Sigmoid colon (tissue), 6 donors: ENCODE measurements at regions not wholly inside any gene's neighbourhood (a gene's known extent, or its start where the extent isn't known, plus 50 kb on each side); places are given as distances from the start of the nearest gene placed in this dataset.

Experiments used
- DNase-seq: peaks from one replicate; pipeline ENCODE4 v3.0.0-alpha.2; 2019
- H3K27ac ChIP-seq, 4 donors: fragments of 200-600 bp; sonication (generic); one replicate each; pipeline ENCODE4 v1.5.1; 2016 to 2019; ENCODE audit warnings: mild to moderate bottlenecking in 1 of 4
- H3K27me3 ChIP-seq, 3 donors: fragments of 200-600 bp; sonication (generic); one replicate each; pipeline ENCODE4 v1.5.1; 2019; ENCODE audit warnings: mild to moderate bottlenecking in 1 of 3
- H3K36me3 ChIP-seq, 4 donors: fragments of 200-600 bp; sonication (generic); one replicate each; pipeline ENCODE4 v1.5.1; 2016 to 2019
- H3K4me1 ChIP-seq, 4 donors: fragments of 200-600 bp; sonication (generic); one replicate each; pipeline ENCODE4 v1.5.1; 2017 to 2019
- H3K4me3 ChIP-seq, 4 donors: fragments of 200-600 bp; sonication (generic); one replicate each; pipeline ENCODE4 v1.5.1; 2017 to 2019; ENCODE audit warnings: mild to moderate bottlenecking in 2 of 4, moderate library complexity in 1 of 4
- H3K9me3 ChIP-seq, 4 donors: fragments of 200-600 bp in 3 of 4; sonication (generic) in 3 of 4; one replicate each; pipeline versions ENCODE4 v1.5.1 to v1.6.1; 2013 to 2019
- CTCF ChIP-seq, 4 experiments: fragments of 450-650 bp in 3 of 4; fragments of 200-600 bp in 1 of 4; IDR thresholded peaks; one replicate each; pipeline ENCODE4 v1.5.1; 2016 to 2019; ENCODE audit warnings: antibody characterized with exemption in 4 of 4, mild to moderate bottlenecking in 3 of 4, moderate library complexity in 2 of 4
- EP300 ChIP-seq, 4 donors: sonication (generic); formaldehyde crosslinking; IDR thresholded peaks; one replicate each; pipeline ENCODE4 v1.6.1; 2017; ENCODE audit warnings: antibody characterized with exemption in 4 of 4
- POLR2A ChIP-seq, 2 donors: fragments of 450-650 bp; IDR thresholded peaks; one replicate each; pipeline ENCODE4 v1.6.1; 2016; ENCODE audit warnings: antibody characterized with exemption in 2 of 2, mild to moderate bottlenecking in 2 of 2, moderate library complexity in 2 of 2
- POLR2AphosphoS5 ChIP-seq, 4 donors: sonication (generic); formaldehyde crosslinking; IDR thresholded peaks; one replicate each; pipeline ENCODE4 v1.6.1; 2017; ENCODE audit warnings: antibody characterized with exemption in 4 of 4
- WGBS, 2 donors: extraction: QIAGEN DNeasy Blood & Tissue Kit; methylation state at CpG; one replicate each; pipeline ENCODE4 v1.1.7; 2013; 5-methylcytosine and 5-hydroxymethylcytosine counted together
- intact Hi-C: fragments of 100-400 bp; cut with DNase I; formaldehyde crosslinking; loops from one replicate; pipeline ENCODE4 v1.15.1; 2023
- donor health status: healthy with polysubstance abuse.
- donor health status: healthy.

- Histone ChIP-seq H3K27me3 (peaks cover 0 to 11% (median 0%) of the 10 kb centered on the region in 3 donors), H3K27ac (no peak overlapping the region), H3K4me3 (no peak overlapping the region), H3K4me1 (no peaks in the 10 kb centered on the region), H3K36me3 (no peaks in the 10 kb centered on the region), H3K9me3 (no peaks in the 10 kb centered on the region)
- TF ChIP-seq POLR2A (IDR thresholded peaks at IDR 0.05) (no peak), POLR2AphosphoS5 (IDR thresholded peaks at IDR 0.05) (no peak), CTCF (IDR thresholded peaks at IDR 0.05) (no peak), EP300 (IDR thresholded peaks at IDR 0.05) (no peak)
- 91 to 94% methylated on average over 3 of the region's 3 CpGs for WGBS, 2 donors
- intact Hi-C loops: loop anchor here (10.0 kb wide), 1 partner anchor 1198 kb away; no protein-coding TSS in a partner anchor
- no peak for DNase-seq
Observed at GRCh38 chr2:234546770-234547169, 49.9 kb upstream of the ARL4C start.
